ENCODE measurements at regions not wholly inside any gene's neighbourhood (a gene's known extent, or its start where the extent isn't known, plus 50 kb on each side); places are given as distances from the start of the nearest gene placed in this dataset.

DNA sequence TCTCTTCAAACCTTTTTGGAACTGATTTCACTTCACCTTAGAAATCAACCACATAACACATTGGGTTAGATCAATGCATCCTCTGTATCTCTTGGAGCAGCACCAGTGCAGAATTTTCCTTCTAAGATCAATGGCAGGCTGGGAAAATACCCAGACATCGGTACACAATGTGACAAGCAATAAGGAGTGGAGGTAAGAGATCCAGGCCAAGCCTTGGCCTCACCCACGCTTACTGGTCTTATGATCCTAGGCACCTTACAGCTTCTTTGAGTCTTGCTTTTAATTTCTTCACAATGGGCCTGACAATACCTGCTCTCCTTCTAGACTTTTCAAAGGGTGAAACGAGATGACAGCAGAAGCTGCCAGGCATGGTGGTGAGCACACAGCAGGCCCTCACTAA lies 232.0 kb downstream of the LACC1 start (continued):
- no peak for TF ChIP-seq CTCF (conservative IDR thresholded peaks at IDR 0.05; ENCODE audit: low read depth in 2 of 2)

DNA sequence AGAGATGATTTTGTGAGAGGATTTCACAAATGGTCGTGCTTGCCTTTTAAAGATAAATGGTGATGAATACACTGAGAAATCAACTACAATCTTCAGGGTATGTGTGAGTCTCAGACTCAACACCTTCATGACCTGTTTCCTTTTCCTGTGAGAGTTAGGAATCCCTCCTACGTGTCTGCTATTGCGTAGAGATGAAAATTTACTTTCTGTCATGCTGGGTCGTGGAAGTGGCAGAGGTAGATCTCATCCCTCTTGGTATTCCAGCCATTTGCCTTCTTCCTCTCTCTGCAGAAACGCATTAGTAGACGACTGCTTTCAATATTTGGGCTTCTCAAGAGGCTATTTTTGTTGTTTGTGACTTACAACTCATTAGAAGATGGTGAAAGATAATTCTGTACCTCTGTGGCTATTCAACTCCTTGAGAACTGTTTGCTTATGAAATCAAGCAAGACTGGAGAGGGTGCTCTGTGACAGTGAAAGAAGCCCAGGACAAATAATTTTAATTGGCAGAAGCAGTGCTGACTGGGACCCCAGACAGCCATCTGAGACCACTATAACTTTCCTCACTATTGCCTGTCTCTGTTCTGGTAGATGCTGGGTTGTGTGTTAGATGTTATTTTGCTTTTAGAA lies 233.1 kb downstream of the LACC1 start:
- no peaks in the 10 kb centered on the region for H3F3A ChIP-seq (replicated peaks; ENCODE audit: low read depth)
- H3K4me3 Mint-ChIP-seq: no peak overlapping the region
- H3K4me1 Mint-ChIP-seq: peaks cover 23% of the 10 kb centered on the region
- no peaks in the 10 kb centered on the region for H3K9me3 Mint-ChIP-seq
- no peaks in the 10 kb centered on the region for H3K27me3 ChIP-seq (ENCODE audit: insufficient read depth)
- no peak for TF ChIP-seq STAT1 (IDR thresholded peaks at IDR 0.05; ENCODE audit: unreplicated experiment)
- no peak for TF ChIP-seq ETS1 (IDR thresholded peaks at IDR 0.05)
- TF ChIP-seq, protein P1, sequence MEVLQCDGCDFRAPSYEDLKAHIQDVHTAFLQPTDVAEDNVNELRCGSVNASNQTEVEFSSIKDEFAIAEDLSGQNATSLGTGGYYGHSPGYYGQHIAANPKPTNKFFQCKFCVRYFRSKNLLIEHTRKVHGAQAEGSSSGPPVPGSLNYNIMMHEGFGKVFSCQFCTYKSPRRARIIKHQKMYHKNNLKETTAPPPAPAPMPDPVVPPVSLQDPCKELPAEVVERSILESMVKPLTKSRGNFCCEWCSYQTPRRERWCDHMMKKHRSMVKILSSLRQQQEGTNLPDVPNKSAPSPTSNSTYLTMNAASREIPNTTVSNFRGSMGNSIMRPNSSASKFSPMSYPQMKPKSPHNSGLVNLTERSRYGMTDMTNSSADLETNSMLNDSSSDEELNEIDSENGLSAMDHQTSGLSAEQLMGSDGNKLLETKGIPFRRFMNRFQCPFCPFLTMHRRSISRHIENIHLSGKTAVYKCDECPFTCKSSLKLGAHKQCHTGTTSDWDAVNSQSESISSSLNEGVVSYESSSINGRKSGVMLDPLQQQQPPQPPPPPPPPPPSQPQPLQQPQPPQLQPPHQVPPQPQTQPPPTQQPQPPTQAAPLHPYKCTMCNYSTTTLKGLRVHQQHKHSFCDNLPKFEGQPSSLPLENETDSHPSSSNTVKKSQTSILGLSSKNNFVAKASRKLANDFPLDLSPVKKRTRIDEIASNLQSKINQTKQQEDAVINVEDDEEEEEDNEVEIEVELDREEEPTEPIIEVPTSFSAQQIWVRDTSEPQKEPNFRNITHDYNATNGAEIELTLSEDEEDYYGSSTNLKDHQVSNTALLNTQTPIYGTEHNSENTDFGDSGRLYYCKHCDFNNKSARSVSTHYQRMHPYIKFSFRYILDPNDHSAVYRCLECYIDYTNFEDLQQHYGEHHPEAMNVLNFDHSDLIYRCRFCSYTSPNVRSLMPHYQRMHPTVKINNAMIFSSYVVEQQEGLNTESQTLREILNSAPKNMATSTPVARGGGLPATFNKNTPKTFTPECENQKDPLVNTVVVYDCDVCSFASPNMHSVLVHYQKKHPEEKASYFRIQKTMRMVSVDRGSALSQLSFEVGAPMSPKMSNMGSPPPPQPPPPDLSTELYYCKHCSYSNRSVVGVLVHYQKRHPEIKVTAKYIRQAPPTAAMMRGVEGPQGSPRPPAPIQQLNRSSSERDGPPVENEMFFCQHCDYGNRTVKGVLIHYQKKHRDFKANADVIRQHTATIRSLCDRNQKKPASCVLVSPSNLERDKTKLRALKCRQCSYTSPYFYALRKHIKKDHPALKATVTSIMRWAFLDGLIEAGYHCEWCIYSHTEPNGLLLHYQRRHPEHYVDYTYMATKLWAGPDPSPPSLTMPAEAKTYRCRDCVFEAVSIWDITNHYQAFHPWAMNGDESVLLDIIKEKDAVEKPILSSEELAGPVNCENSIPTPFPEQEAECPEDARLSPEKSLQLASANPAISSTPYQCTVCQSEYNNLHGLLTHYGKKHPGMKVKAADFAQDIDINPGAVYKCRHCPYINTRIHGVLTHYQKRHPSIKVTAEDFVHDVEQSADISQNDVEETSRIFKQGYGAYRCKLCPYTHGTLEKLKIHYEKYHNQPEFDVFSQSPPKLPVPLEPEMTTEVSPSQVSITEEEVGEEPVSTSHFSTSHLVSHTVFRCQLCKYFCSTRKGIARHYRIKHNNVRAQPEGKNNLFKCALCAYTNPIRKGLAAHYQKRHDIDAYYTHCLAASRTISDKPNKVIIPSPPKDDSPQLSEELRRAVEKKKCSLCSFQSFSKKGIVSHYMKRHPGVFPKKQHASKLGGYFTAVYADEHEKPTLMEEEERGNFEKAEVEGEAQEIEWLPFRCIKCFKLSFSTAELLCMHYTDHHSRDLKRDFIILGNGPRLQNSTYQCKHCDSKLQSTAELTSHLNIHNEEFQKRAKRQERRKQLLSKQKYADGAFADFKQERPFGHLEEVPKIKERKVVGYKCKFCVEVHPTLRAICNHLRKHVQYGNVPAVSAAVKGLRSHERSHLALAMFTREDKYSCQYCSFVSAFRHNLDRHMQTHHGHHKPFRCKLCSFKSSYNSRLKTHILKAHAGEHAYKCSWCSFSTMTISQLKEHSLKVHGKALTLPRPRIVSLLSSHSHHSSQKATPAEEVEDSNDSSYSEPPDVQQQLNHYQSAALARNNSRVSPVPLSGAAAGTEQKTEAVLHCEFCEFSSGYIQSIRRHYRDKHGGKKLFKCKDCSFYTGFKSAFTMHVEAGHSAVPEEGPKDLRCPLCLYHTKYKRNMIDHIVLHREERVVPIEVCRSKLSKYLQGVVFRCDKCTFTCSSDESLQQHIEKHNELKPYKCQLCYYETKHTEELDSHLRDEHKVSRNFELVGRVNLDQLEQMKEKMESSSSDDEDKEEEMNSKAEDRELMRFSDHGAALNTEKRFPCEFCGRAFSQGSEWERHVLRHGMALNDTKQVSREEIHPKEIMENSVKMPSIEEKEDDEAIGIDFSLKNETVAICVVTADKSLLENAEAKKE (CRISPR knock-in tag; IDR thresholded peaks at IDR 0.05): no peak
- TF ChIP-seq CTCF (conservative IDR thresholded peaks at IDR 0.05; ENCODE audit: low read depth in 2 of 2): no peak
- DNase-seq (ENCODE audit: low spot score) (no peak), ATAC-seq (no peak)
- peak overlapping the region; percentile 67; the same call in 1 of the 2 replicates for H2AFZ ChIP-seq
- no peak overlapping the region for H3K4me2 ChIP-seq
- H3K79me2 ChIP-seq (replicated peaks; ENCODE audit: insufficient read depth): no peaks in the 10 kb centered on the region
- no peak overlapping the region for H3K27ac Mint-ChIP-seq
- no peak overlapping the region for H3K27ac ChIP-seq (ENCODE audit: low read depth)
- H3K27me3 Mint-ChIP-seq (ENCODE audit: insufficient read depth, low read depth, poor library complexity): peaks cover 7% of the 10 kb centered on the region
- H3K36me3 Mint-ChIP-seq (ENCODE audit: low read depth): no peaks in the 10 kb centered on the region; the same call in 2 of the 3 replicates
- H3K4me3 ChIP-seq: no peak overlapping the region
- peaks cover 3% of the 10 kb centered on the region; the same call in 1 of the 2 replicates for H3K9me2 ChIP-seq (ENCODE audit: insufficient read depth)
- H3K36me3 ChIP-seq (ENCODE audit: insufficient read depth): no peaks in the 10 kb centered on the region
- peaks cover 12% of the 10 kb centered on the region for H3K4me1 ChIP-seq (ENCODE audit: insufficient read depth)
- no peaks in the 10 kb centered on the region for H4K20me1 ChIP-seq (replicated peaks; ENCODE audit: insufficient read depth)
